ENCODE measurements at regions not wholly inside any gene's neighbourhood (a gene's known extent, or its start where the extent isn't known, plus 50 kb on each side); places are given as distances from the start of the nearest gene placed in this dataset.

DNA sequence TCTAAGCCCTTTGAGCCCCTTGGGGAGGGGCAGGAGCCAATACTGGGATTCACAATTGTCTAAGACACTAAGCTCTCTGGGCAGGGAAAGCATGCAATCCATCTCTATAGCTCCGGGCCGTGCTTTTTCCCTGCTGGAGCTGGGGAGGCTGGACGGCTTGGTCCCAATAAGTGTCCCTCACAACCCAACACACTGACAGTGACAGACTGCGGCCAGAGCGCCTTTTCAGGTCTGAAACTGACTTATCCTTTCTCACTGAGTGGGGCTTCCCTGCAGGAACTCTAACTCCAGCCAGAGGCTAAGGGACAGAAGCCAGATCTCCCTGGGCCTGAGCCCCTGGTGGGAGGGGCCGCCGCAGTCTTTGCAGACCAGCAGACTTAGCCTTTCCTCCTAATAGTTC lies 146.6 kb upstream of the PBDC1 start:
- WGBS (ENCODE audit: insufficient coverage, insufficient replicate concordance, low lambda C conversion rate, missing lambda C conversion rate), result 55% methylated on average over 7 of the region's 7 CpGs
- FAIRE-seq (no peak), ATAC-seq (no peak), DNase-seq (ENCODE audit: low read depth, low spot score) (no peak)
- Histone ChIP-seq H3K4me1 (ENCODE audit: control insufficient read depth, insufficient read depth, low read length) (no peaks in the 10 kb centered on the region), H3K9me3 (replicated peaks; ENCODE audit: control insufficient read depth, insufficient read depth, low read length) (no peaks in the 10 kb centered on the region; the same call in 2 of the 3 replicates), H3K79me2 (ENCODE audit: control insufficient read depth, insufficient read depth, low read length) (no peaks in the 10 kb centered on the region), H3K36me3 (ENCODE audit: control insufficient read depth in 2 of 2, insufficient read depth in 2 of 2, low read length in 1 of 2) (no peaks in the 10 kb centered on the region), H3K9ac (ENCODE audit: control insufficient read depth, insufficient read depth, low read length) (no peak overlapping the region), H3K27ac (ENCODE audit: control insufficient read depth, insufficient read depth) (no peak overlapping the region), H4K20me1 (ENCODE audit: control insufficient read depth, insufficient read depth) (no peaks in the 10 kb centered on the region), H3K27me3 (replicated peaks in 1 of 2; ENCODE audit: control insufficient read depth in 2 of 2, insufficient read depth in 2 of 2, low read length in 1 of 2) (no peaks in the 10 kb centered on the region), H2AFZ (ENCODE audit: control insufficient read depth, low read depth, low read length) (no peak overlapping the region), H3K4me3 (no peak overlapping the region), H3K4me2 (ENCODE audit: control insufficient read depth, insufficient read depth) (no peak overlapping the region)
- intact Hi-C loops (cut with micrococcal nuclease; ENCODE audit: unreplicated experiment), result no loop called here
- ChIA-PET CTCF (no interaction called here), RAD21 (ENCODE audit: unreplicated experiment) (no interaction called here), POLR2A (no interaction called here), SMC1A (ENCODE audit: uncharacterized antibody, unreplicated experiment) (no interaction called here)
- in situ Hi-C loops (cut with MboI), result no loop called here
- TF ChIP-seq SP1 (IDR thresholded peaks at IDR 0.05; ENCODE audit: low read depth, low read length) (no peak), KAT2A (conservative IDR thresholded peaks at IDR 0.05; ENCODE audit: control insufficient read depth, low read depth, low read length) (no peak), RFX5 (IDR thresholded peaks at IDR 0.05; ENCODE audit: low read depth, low read length) (no peak), ZNF274 (IDR thresholded peaks at IDR 0.05; ENCODE audit: insufficient read depth, insufficient read length) (no peak), SRF (IDR thresholded peaks at IDR 0.05; ENCODE audit: low read depth in 2 of 2, low read length in 2 of 2) (no peak), NR2C1 (IDR thresholded peaks at IDR 0.05) (no peak), KLF5 (IDR thresholded peaks at IDR 0.05; ENCODE audit: partially characterized antibody) (no peak), SREBF2 (IDR thresholded peaks at IDR 0.05; ENCODE audit: low read length) (no peak), NBN (IDR thresholded peaks at IDR 0.05) (no peak)
- TF ChIP-seq, protein P1, sequence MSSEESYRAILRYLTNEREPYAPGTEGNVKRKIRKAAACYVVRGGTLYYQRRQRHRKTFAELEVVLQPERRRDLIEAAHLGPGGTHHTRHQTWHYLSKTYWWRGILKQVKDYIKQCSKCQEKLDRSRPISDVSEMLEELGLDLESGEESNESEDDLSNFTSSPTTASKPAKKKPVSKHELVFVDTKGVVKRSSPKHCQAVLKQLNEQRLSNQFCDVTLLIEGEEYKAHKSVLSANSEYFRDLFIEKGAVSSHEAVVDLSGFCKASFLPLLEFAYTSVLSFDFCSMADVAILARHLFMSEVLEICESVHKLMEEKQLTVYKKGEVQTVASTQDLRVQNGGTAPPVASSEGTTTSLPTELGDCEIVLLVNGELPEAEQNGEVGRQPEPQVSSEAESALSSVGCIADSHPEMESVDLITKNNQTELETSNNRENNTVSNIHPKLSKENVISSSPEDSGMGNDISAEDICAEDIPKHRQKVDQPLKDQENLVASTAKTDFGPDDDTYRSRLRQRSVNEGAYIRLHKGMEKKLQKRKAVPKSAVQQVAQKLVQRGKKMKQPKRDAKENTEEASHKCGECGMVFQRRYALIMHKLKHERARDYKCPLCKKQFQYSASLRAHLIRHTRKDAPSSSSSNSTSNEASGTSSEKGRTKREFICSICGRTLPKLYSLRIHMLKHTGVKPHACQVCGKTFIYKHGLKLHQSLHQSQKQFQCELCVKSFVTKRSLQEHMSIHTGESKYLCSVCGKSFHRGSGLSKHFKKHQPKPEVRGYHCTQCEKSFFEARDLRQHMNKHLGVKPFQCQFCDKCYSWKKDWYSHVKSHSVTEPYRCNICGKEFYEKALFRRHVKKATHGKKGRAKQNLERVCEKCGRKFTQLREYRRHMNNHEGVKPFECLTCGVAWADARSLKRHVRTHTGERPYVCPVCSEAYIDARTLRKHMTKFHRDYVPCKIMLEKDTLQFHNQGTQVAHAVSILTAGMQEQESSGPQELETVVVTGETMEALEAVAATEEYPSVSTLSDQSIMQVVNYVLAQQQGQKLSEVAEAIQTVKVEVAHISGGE (CRISPR knock-in tag; IDR thresholded peaks at IDR 0.05), result no peak
- TF ChIP-seq, protein P2, sequence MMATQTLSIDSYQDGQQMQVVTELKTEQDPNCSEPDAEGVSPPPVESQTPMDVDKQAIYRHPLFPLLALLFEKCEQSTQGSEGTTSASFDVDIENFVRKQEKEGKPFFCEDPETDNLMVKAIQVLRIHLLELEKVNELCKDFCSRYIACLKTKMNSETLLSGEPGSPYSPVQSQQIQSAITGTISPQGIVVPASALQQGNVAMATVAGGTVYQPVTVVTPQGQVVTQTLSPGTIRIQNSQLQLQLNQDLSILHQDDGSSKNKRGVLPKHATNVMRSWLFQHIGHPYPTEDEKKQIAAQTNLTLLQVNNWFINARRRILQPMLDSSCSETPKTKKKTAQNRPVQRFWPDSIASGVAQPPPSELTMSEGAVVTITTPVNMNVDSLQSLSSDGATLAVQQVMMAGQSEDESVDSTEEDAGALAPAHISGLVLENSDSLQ (IDR thresholded peaks at IDR 0.05), result no peak
- BruUV-seq (replicated peaks), result no TSS peak
